Hepatocyte (in vitro differentiated cells): ENCODE measurements at regions not wholly inside any gene's neighbourhood (a gene's known extent, or its start where the extent isn't known, plus 50 kb on each side); places are given as distances from the start of the nearest gene placed in this dataset.
"Not testable (repeated sequence)": the region's sequence is repeated elsewhere in the genome, so short reads cannot be mapped to it uniquely, and the experiment has no call there.

Source experiments
- DNase-seq: peaks from one replicate; pipeline ENCODE4 v3.0.0-alpha.2; 2016; ENCODE audit warnings: low spot score
- H2AFZ ChIP-seq: fragments of 200-600 bp; sonication (generic); 2 replicates; pipeline ENCODE4 v1.6.0; 2016; ENCODE audit warnings: antibody characterized with exemption, mild to moderate bottlenecking
- H3K27ac ChIP-seq: fragments of 200-600 bp; sonication (generic); 2 replicates; pipeline ENCODE4 v1.5.1; 2016; ENCODE audit warnings: mild to moderate bottlenecking
- H3K27me3 ChIP-seq: fragments of 200-600 bp; sonication (generic); 2 replicates; pipeline ENCODE4 v1.6.1; 2016
- H3K36me3 ChIP-seq: fragments of 200-600 bp; sonication (generic); replicated peaks from 2 replicates; pipeline ENCODE4 v1.5.1; 2016; ENCODE audit warnings: low read depth; ENCODE audit not compliant: insufficient read depth
- H3K4me1 ChIP-seq: fragments of 200-600 bp; sonication (generic); 2 replicates; pipeline ENCODE4 v1.5.1; 2016; ENCODE audit warnings: mild to moderate bottlenecking, moderate library complexity; ENCODE audit not compliant: insufficient read depth
- H3K4me2 ChIP-seq: fragments of 200-600 bp; sonication (generic); 2 replicates; pipeline ENCODE4 v1.6.0; 2016
- H3K4me3 ChIP-seq: fragments of 200-600 bp; sonication (generic); 2 replicates; pipeline ENCODE4 v1.5.1; 2016; ENCODE audit warnings: mild to moderate bottlenecking
- H3K79me2 ChIP-seq: fragments of 200-600 bp; sonication (generic); 2 replicates; pipeline ENCODE4 v1.6.0; 2017; ENCODE audit warnings: mild to moderate bottlenecking
- H3K9me2 ChIP-seq: fragments of 200-600 bp; sonication (generic); replicated peaks from 2 replicates; pipeline ENCODE4 v1.6.0; 2017; ENCODE audit warnings: mild to moderate bottlenecking; ENCODE audit not compliant: insufficient read depth
- H3K9me3 ChIP-seq: fragments of 200-600 bp; sonication (generic); 2 replicates; pipeline ENCODE4 v1.5.1; 2016; ENCODE audit warnings: low read depth, mild to moderate bottlenecking
- H4K20me1 ChIP-seq: fragments of 200-600 bp; sonication (generic); 2 replicates; pipeline ENCODE4 v1.6.0; 2016; ENCODE audit warnings: mild to moderate bottlenecking; ENCODE audit not compliant: insufficient read depth, poor library complexity, severe bottlenecking
- EZH2 ChIP-seq: fragments of 200-600 bp; sonication (generic); IDR thresholded peaks from 2 replicates; pipeline ENCODE4 v1.6.1; 2016; ENCODE audit warnings: antibody characterized with exemption, mild to moderate bottlenecking, borderline replicate concordance
- EZH2phosphoT487 ChIP-seq: fragments of 200-600 bp; sonication (generic); IDR thresholded peaks from one replicate; pipeline ENCODE4 v1.6.1; 2018; ENCODE audit warnings: antibody characterized with exemption, mild to moderate bottlenecking, low read depth, moderate library complexity; ENCODE audit not compliant: unreplicated experiment, severe bottlenecking
- WGBS: methylation state at CpG from one replicate; pipeline ENCODE4 v1.1.6; 2016; ENCODE audit warnings: low lambda C conversion rate; ENCODE audit errors: missing lambda C conversion rate; 5-methylcytosine and 5-hydroxymethylcytosine counted together
- TF ChIP-seq, protein P1 (sequence below): fragments of 200-600 bp; sonication (generic); IDR thresholded peaks from 2 replicates; pipeline ENCODE4 v1.5.1; 2016; ENCODE audit warnings: antibody characterized with exemption, mild to moderate bottlenecking; ENCODE audit not compliant: poor library complexity

DNA sequence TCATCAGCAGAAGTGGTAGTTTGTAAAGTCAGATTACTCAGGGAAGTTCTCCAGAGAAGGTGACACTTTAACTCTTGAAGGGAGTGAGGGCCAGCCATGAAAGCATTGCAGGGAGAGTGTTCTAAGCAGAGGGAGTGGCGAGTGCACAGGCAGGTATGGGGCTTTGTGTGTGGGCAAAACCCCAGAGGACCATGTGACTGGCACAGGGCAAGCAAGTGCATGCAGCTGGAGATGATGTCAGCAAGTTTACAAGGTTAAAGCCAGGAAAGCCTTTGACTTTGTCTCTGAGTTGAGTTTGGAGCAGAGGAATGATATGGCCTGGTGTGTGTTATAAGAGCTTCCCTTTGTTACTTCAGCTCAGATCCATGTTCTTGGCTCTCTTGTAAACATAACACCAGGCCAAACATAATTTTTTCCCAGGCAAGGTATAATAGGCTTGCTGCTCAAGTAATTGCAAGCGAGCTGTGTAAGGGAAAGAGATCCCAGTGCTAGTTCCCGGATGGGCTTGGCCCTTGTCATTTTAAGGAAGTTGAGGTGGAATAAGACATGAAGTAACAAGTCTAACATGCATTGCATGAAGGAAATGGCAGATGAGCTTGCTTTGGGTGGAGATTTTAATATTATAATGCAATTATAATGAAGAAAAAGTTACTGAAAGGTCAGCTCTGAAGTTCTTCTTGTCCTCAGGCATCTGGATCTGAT, 341.1 kb upstream of the LRRC3B start:
- DNase-seq = no peak
- no peaks in the 10 kb centered on the region for H3K36me3 ChIP-seq
- H3K79me2 ChIP-seq = no peaks in the 10 kb centered on the region
- WGBS = 94% methylated on average over 3 of the region's 3 CpGs
- H3K4me1 ChIP-seq = no peaks in the 10 kb centered on the region
- no peak overlapping the region for H2AFZ ChIP-seq
- no peak overlapping the region for H3K4me3 ChIP-seq
- TF ChIP-seq, protein P1, sequence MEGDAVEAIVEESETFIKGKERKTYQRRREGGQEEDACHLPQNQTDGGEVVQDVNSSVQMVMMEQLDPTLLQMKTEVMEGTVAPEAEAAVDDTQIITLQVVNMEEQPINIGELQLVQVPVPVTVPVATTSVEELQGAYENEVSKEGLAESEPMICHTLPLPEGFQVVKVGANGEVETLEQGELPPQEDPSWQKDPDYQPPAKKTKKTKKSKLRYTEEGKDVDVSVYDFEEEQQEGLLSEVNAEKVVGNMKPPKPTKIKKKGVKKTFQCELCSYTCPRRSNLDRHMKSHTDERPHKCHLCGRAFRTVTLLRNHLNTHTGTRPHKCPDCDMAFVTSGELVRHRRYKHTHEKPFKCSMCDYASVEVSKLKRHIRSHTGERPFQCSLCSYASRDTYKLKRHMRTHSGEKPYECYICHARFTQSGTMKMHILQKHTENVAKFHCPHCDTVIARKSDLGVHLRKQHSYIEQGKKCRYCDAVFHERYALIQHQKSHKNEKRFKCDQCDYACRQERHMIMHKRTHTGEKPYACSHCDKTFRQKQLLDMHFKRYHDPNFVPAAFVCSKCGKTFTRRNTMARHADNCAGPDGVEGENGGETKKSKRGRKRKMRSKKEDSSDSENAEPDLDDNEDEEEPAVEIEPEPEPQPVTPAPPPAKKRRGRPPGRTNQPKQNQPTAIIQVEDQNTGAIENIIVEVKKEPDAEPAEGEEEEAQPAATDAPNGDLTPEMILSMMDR = no peak
- no peak for TF ChIP-seq EZH2phosphoT487
- no peak for TF ChIP-seq EZH2
- H3K9me3 ChIP-seq = peaks cover 11% of the 10 kb centered on the region
- H3K4me2 ChIP-seq = no peak overlapping the region
- H4K20me1 ChIP-seq = no peaks in the 10 kb centered on the region
- H3K27ac ChIP-seq = no peak overlapping the region
- H3K9me2 ChIP-seq = no peaks in the 10 kb centered on the region
- no peaks in the 10 kb centered on the region for H3K27me3 ChIP-seq

GRCh38 chr3:26284503-26284902, 338.1 kb upstream of the LRRC3B start:
- H3K27me3 ChIP-seq, H2AFZ ChIP-seq, H3K27ac ChIP-seq, DNase-seq, H3K4me1 ChIP-seq, H3K36me3 ChIP-seq, H3K79me2 ChIP-seq, H3K9me2 ChIP-seq, H4K20me1 ChIP-seq, H3K4me3 ChIP-seq, H3K4me2 ChIP-seq: not testable (repeated sequence)
- WGBS = 89% methylated on average over 4 of the region's 4 CpGs
- H3K9me3 ChIP-seq = peaks cover 11% of the 10 kb centered on the region

DNA sequence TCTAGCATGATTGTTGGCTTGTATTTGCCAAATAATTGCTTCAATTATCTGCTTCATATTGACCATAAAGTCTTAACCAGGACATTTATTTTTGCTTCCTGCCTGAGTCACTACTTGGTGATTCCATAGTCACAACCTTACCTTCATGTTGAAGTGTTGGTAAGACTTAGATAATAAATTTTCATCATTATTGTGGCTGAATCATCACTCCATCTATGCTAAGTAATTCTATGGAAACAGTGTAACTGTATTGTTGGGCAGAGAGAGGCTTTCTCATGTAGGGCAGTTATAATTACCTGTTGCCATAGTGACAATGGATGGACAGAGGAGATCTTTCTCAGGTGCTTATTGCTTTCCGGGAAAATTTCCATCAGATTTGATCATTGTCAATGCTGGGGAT, 330.7 kb upstream of the LRRC3B start:
- H3K27ac ChIP-seq = no peak overlapping the region
- DNase-seq = no peak
- 92% methylated on average over 1 of the region's 1 CpG for WGBS
- no peak overlapping the region for H3K4me3 ChIP-seq
- no peaks in the 10 kb centered on the region for H4K20me1 ChIP-seq
- no peak overlapping the region for H2AFZ ChIP-seq
- no peaks in the 10 kb centered on the region for H3K36me3 ChIP-seq
- TF ChIP-seq EZH2phosphoT487 (no peak), EZH2 (no peak)
- TF ChIP-seq, protein P1 = no peak
- H3K4me2 ChIP-seq = no peak overlapping the region
- no peaks in the 10 kb centered on the region for H3K9me3 ChIP-seq
- H3K4me1 ChIP-seq = no peaks in the 10 kb centered on the region
- no peaks in the 10 kb centered on the region for H3K79me2 ChIP-seq
- no peaks in the 10 kb centered on the region for H3K27me3 ChIP-seq
- H3K9me2 ChIP-seq = no peaks in the 10 kb centered on the region

DNA sequence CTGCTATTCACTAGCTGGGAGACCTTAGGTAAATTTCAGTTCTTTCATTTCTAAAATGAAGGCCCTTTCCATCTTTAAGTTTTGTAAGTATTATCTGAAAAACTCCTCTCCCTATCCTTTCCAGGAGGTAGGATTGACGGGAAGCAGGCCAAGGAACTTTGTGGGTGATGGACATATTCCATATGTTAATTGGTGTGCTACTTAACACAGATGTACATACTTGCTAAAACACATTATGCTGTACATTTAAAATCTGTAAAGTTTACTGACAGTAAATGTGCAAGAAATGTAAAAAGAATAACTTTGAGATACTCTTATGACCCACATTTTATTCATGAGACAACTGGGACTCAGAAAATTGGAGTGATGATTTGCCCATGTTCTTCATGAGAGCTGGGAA, 329.8 kb upstream of the LRRC3B start:
- no peaks in the 10 kb centered on the region for H4K20me1 ChIP-seq
- no peak overlapping the region for H3K4me3 ChIP-seq
- no peaks in the 10 kb centered on the region for H3K9me3 ChIP-seq
- no peak overlapping the region for H3K27ac ChIP-seq
- DNase-seq = no peak
- no peak overlapping the region for H2AFZ ChIP-seq
- TF ChIP-seq, protein P1 = no peak
- TF ChIP-seq EZH2phosphoT487 = no peak
- TF ChIP-seq EZH2 = no peak
- no peaks in the 10 kb centered on the region for H3K79me2 ChIP-seq
- H3K9me2 ChIP-seq = no peaks in the 10 kb centered on the region
- no peaks in the 10 kb centered on the region for H3K4me1 ChIP-seq
- no peak overlapping the region for H3K4me2 ChIP-seq
- H3K36me3 ChIP-seq = no peaks in the 10 kb centered on the region
- no peaks in the 10 kb centered on the region for H3K27me3 ChIP-seq
- 78% methylated on average over 1 of the region's 1 CpG for WGBS
